ENCODE measurements at regions not wholly inside any gene's neighbourhood (a gene's known extent, or its start where the extent isn't known, plus 50 kb on each side); places are given as distances from the start of the nearest gene placed in this dataset.
A peak's percentile ranks its signal among the peaks of the same experiment; 100 is the strongest.

- FAIRE-seq: no peak
- DNase-seq (ENCODE audit: insufficient read length, low spot score): no peak
- no peak for TF ChIP-seq POLR2A (IDR thresholded peaks at IDR 0.05; ENCODE audit: low read depth, low read length)
Measured at GRCh38 chr1:232404981-232405731, 224.8 kb downstream of the SIPA1L2 start.

GRCh38 chr1:232404227-232404626 lies 225.7 kb downstream of the SIPA1L2 start:
- TF ChIP-seq POLR2A (IDR thresholded peaks at IDR 0.05; ENCODE audit: low read depth, low read length): no peak
- DNase-seq (ENCODE audit: insufficient read length, low spot score) (no peak), FAIRE-seq (no peak)

- TF ChIP-seq POLR2A (IDR thresholded peaks at IDR 0.05; ENCODE audit: low read depth, low read length): no peak
- FAIRE-seq: no peak
- no peak for DNase-seq (ENCODE audit: insufficient read length, low spot score)
Measured at GRCh38 chr1:232403017-232403714, 226.8 kb downstream of the SIPA1L2 start.

GRCh38 chr1:232398823-232399222 lies 231.1 kb downstream of the SIPA1L2 start:
- no peak for DNase-seq (ENCODE audit: insufficient read length, low spot score)
- no peak for TF ChIP-seq POLR2A (IDR thresholded peaks at IDR 0.05; ENCODE audit: low read depth, low read length)
- no peak for FAIRE-seq

- TF ChIP-seq POLR2A (IDR thresholded peaks at IDR 0.05; ENCODE audit: low read depth, low read length): no peak
- FAIRE-seq (no peak), DNase-seq (ENCODE audit: insufficient read length, low spot score) (no peak)
Measured at GRCh38 chr1:232393444-232394146, 236.3 kb downstream of the SIPA1L2 start.

GRCh38 chr1:232393010-232393409 lies 236.9 kb downstream of the SIPA1L2 start:
- TF ChIP-seq POLR2A (IDR thresholded peaks at IDR 0.05; ENCODE audit: low read depth, low read length): no peak
- FAIRE-seq (no peak), DNase-seq (ENCODE audit: insufficient read length, low spot score) (peak; percentile 26)

GRCh38 chr1:232390590-232390989 lies 239.3 kb downstream of the SIPA1L2 start:
- DNase-seq (ENCODE audit: insufficient read length, low spot score): no peak
- no peak for FAIRE-seq
- TF ChIP-seq POLR2A (IDR thresholded peaks at IDR 0.05; ENCODE audit: low read depth, low read length): no peak

- no peak for TF ChIP-seq POLR2A (IDR thresholded peaks at IDR 0.05; ENCODE audit: low read depth, low read length)
- FAIRE-seq: no peak
- no peak for DNase-seq (ENCODE audit: insufficient read length, low spot score)
Measured at GRCh38 chr1:232389744-232390143, 240.2 kb downstream of the SIPA1L2 start.

GRCh38 chr1:232388363-232388762 lies 241.6 kb downstream of the SIPA1L2 start:
- no peak for TF ChIP-seq POLR2A (IDR thresholded peaks at IDR 0.05; ENCODE audit: low read depth, low read length)
- DNase-seq (ENCODE audit: insufficient read length, low spot score) (no peak), FAIRE-seq (no peak)

- DNase-seq (ENCODE audit: insufficient read length, low spot score) (no peak), FAIRE-seq (no peak)
- TF ChIP-seq POLR2A (IDR thresholded peaks at IDR 0.05; ENCODE audit: low read depth, low read length): no peak
Measured at GRCh38 chr1:232386721-232387510, 243.0 kb downstream of the SIPA1L2 start.

GRCh38 chr1:232386294-232386693 lies 243.6 kb downstream of the SIPA1L2 start:
- no peak for TF ChIP-seq POLR2A (IDR thresholded peaks at IDR 0.05; ENCODE audit: low read depth, low read length)
- no peak for FAIRE-seq
- no peak for DNase-seq (ENCODE audit: insufficient read length, low spot score)

GRCh38 chr1:232385221-232385620 lies 244.7 kb downstream of the SIPA1L2 start:
- FAIRE-seq (peak; percentile 6), DNase-seq (ENCODE audit: insufficient read length, low spot score) (peak; percentile 78)
- no peak for TF ChIP-seq POLR2A (IDR thresholded peaks at IDR 0.05; ENCODE audit: low read depth, low read length)

GRCh38 chr1:232384171-232384883 lies 245.6 kb downstream of the SIPA1L2 start:
- no peak for TF ChIP-seq POLR2A (IDR thresholded peaks at IDR 0.05; ENCODE audit: low read depth, low read length)
- FAIRE-seq: no peak
- no peak for DNase-seq (ENCODE audit: insufficient read length, low spot score)

All from H54 (cell line).